Gastroesophageal sphincter (tissue), 3 donors: ENCODE measurements at regions not wholly inside any gene's neighbourhood (a gene's known extent, or its start where the extent isn't known, plus 50 kb on each side); places are given as distances from the start of the nearest gene placed in this dataset.

Experiments used
- EP300 ChIP-seq: sonication (generic); formaldehyde crosslinking; IDR thresholded peaks from one replicate; pipeline ENCODE4 v1.6.1; 2017; ENCODE audit warnings: antibody characterized with exemption, mild to moderate bottlenecking
- POLR2A ChIP-seq, 2 donors: fragments of 450-650 bp; IDR thresholded peaks; one replicate each; pipeline ENCODE4 v1.6.1; 2017; ENCODE audit warnings: antibody characterized with exemption in 2 of 2, mild to moderate bottlenecking in 2 of 2, moderate library complexity in 1 of 2
- POLR2AphosphoS5 ChIP-seq: sonication (generic); formaldehyde crosslinking; IDR thresholded peaks from one replicate; pipeline ENCODE4 v1.6.1; 2017; ENCODE audit warnings: antibody characterized with exemption
- TF ChIP-seq, protein P1 (sequence below), 4 experiments: fragments of 200-600 bp in 2 of 4; fragments of 450-650 bp in 2 of 4; sonication (generic) in 1 of 4; IDR thresholded peaks; one replicate each; pipeline ENCODE4 v1.5.1; 2017 to 2019; ENCODE audit warnings: antibody characterized with exemption in 4 of 4, mild to moderate bottlenecking in 2 of 4, moderate library complexity in 2 of 4

DNA sequence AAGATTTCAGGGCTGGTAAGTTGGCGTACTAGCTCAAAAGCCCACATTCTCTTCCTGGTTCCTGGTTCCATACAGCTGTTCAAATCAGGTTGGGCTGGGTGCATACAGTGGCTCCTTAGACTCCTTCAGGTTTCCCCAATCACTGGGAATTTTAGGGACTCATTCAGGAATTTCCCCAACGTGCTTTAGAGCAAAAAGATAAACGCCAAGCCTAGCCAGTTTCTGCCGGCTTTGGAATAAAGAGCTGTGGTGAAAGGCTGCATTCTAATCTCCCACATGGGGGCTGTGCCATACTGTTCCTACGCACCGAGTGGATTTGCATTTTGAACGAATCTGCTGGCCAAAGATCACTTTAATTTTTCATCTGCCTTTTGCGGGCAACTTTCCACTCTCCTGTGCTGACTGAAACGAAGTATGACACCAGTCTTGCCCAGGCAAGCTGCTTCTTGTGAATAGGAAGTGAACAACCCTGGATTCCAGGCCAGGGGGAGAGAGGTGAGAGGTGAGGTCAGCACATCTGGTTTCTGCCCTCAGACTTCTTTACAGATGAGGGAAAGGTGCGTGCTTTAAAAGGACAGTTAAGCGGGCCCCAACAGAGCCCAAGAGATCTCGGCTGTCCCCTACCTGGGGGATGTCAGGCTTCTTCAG is 184.2 kb upstream of the PDZRN3 start:
- no peak for TF ChIP-seq POLR2AphosphoS5
- TF ChIP-seq, protein P1, sequence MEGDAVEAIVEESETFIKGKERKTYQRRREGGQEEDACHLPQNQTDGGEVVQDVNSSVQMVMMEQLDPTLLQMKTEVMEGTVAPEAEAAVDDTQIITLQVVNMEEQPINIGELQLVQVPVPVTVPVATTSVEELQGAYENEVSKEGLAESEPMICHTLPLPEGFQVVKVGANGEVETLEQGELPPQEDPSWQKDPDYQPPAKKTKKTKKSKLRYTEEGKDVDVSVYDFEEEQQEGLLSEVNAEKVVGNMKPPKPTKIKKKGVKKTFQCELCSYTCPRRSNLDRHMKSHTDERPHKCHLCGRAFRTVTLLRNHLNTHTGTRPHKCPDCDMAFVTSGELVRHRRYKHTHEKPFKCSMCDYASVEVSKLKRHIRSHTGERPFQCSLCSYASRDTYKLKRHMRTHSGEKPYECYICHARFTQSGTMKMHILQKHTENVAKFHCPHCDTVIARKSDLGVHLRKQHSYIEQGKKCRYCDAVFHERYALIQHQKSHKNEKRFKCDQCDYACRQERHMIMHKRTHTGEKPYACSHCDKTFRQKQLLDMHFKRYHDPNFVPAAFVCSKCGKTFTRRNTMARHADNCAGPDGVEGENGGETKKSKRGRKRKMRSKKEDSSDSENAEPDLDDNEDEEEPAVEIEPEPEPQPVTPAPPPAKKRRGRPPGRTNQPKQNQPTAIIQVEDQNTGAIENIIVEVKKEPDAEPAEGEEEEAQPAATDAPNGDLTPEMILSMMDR (IDR thresholded peaks at IDR 0.05), result no peak
- TF ChIP-seq POLR2A (IDR thresholded peaks at IDR 0.05), result no peak
- TF ChIP-seq EP300, result no peak
